GM19455 (cell line): ENCODE measurements at regions not wholly inside any gene's neighbourhood (a gene's known extent, or its start where the extent isn't known, plus 50 kb on each side); places are given as distances from the start of the nearest gene placed in this dataset.
"Not testable (repeated sequence)": the region's sequence is repeated elsewhere in the genome, so short reads cannot be mapped to it uniquely, and the experiment has no call there.

Experiments used
- ATAC-seq: cut with Tn5 transposase; IDR thresholded peaks from one replicate; pipeline ENCODE4 v1.9.1; 2021; ENCODE audit not compliant: unreplicated experiment

DNA sequence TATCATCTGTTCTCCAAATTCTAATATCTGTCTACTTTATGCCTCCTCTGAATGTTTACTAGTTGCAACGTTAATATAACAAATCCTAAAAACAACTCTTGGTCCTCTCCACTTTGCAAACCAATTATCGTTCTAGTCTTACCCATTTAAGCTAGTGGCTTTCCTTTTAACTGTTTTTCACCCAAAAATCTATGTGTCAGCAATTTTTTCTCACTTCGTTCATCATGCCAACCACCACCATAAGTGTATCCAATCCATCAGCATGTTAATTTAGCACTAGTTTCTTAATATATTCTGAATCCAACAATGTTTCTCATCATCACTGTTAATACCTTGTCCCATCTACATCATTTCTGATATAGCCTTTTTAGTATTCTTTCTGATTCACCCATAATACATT, 90.0 kb upstream of the RORB start:
- ATAC-seq = no peak

DNA sequence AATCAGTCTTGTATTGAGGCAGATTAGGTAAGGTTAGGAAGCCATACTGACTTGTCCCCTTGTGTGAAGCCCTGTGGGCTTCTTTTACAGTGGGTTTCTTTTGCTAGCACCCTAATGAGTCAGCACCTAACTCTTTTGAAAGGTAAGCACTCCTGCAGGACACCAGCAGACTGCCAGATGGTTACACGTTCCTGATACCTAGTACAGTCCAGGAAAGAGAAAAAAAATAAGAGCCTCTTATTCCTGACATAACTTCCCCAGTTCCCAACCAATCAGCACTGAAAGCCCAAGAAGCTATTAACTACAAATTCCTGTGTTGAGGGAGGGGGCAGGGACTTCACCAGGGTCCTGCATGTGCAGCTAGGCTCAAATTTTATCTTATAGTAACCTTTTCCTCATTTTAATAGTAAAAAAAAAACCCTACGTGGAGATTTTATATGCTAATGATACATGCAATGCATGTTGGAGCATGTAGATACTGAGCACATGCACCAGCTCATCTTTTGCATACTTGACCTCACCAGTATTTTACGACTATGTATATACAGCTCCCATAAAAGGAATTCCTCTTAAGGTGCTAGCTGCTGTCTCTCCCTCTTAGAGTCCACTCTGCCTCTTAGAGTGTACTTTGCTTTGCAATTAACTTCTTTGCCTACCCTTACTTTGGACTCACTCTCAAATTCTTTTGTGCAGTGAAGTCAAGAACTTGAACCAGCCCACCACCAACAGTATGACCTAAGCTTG, 84.7 kb upstream of the RORB start:
- no peak for ATAC-seq

DNA sequence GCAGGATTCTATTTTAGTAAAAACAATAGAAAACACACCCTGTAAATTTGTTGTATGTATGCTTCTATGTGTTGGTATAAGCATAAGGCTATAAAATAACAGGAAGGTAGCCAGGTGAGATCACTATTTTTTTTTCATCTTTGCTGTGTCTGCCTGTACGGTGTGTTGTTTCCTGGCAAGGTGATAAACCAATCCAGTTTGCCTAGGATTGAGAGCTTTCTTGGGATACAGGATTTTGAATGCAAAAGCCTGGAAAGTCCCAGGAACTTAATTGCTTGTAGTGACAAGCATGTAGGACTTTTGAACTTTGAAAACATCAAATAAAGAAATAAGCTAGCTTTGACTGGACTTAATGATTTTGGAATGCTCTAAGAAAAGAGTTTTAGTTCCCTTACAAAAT, 83.3 kb upstream of the RORB start:
- no peak for ATAC-seq

DNA sequence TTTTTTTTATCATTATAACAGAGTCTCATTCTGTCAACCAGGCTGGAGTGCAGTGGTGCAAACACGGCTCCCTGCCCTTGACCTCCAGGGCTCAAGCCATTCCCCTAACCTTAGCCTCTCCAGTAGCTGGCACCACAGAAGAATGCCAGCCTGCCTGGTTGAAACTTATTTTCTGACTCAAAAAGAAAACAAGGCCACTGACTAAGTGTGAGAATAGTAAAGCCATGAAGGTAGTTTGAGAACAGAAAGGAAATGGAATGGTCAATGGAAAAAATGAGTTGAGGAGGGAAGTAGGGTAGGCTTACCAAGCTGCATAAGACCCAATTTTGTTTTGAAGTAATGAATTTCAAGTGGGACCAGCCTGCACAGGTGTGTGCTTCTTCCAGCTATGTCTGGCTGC, 82.8 kb upstream of the RORB start:
- no peak for ATAC-seq

DNA sequence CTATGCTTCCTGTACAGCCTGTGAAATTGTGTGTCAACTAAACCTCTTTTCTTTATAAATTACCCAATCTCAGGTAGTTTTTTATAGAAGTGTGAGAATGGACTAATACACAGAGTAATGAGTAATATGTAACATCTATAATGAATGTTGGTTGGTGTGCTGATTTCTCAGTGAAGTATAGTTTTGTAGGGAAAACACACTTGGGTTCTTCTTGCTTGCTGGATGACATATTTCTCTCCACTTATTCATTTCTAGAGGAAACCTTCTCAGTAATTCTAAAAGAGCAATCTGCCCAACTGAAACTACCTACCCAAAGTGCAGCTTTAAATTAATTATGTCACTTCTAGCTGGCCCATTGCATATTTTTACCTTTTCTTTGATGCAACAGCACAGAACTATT, 81.1 kb upstream of the RORB start:
- ATAC-seq = no peak

DNA sequence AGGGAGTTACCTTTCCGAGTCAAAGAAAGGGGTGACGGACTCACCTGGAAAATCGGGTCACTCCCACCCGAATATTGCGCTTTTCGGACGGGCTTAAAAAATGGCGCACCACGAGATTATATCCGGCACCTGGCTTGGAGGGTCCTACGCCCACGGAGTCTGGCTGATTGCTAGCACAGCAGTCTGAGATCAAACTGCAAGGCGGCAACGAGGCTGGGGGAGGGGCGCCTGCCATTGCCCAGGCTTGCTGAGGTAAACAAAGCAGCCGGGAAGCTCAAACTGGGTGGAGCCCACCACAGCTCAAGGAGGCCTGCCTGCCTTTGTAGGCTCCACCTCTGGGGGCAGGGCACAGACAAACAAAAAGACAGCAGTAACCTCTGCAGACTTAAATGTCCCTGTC, 72.6 kb upstream of the RORB start:
- not testable (repeated sequence) for ATAC-seq

DNA sequence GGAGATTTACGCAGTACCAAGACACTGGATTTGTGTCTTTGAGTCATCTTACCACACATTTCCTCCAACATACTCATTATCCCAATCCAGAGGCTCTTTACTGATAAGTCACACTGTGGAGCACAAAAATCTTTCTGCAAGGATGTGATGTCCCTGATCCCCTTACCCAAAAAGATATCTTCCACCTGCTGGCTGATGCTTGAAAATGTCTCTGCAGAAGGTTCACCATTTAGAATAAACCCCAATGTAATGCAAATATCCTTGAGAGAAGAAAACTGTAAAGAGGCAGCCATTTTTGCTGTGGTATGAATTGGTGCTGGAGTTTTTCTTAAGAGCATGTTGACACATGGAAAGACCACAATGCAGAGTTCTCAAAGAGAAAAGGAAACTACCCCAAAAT, 65.7 kb upstream of the RORB start:
- ATAC-seq = no peak

DNA sequence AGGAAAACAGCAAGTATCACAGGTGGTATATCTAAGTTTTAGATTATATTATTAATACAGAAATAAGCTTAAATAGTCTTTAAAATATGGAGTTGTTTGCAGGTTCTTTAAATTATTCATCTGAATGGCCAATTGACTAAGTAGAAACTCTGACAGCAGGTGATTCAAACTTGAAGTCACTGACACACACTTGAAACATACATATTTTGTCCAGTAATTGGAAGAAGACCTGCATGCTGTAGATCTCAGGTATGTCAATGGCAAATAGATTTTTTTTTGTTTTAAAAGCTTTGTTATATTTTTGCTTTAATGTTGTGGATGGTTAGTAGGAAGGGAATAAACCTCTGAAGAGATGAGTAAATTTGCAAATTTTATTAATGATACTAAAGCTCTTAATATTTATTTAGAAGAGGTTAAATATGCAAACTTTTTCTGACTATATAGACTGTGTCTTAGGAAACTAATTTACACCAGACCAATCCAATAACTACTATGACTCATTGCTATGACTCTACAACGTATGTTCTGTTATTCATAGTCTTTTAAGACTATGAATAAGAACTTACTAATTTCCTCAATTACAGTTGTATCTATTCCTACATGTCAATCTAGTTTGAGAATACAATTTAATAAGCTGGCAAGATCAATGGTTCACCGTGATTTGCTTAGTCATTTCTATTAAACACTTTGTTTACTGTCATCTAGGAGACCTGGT, 53.9 kb upstream of the RORB start:
- ATAC-seq = no peak

DNA sequence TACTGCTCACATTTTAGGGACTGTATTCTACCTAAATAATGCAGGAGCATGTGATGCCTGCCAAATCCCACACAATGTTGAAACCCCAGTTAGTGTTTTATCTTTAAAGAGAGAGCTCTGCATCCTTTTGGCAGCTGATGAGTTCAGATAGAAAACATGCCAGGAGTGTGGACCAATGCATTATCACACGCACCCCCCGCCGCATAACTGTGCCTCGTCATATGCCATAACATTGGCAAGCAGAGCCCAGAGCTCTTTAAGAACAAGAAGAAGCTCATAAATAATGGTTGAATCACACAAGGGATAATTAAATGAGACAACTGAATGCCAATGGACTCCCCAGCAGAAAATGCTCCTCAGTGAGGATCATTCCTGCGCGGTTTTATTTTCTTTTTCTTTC, 52.8 kb upstream of the RORB start:
- no peak for ATAC-seq
